ENCODE measurements at regions not wholly inside any gene's neighbourhood (a gene's known extent, or its start where the extent isn't known, plus 50 kb on each side); places are given as distances from the start of the nearest gene placed in this dataset.

GRCh38 chr11:97956904-97957303 lies 1063.8 kb upstream of the CNTN5 start:
- Histone ChIP-seq H4K20me1 (ENCODE audit: control insufficient read depth, insufficient read depth, insufficient read length) (no peaks in the 10 kb centered on the region), H3K27ac (ENCODE audit: insufficient read length, low read depth, low read length) (no peak overlapping the region), H3K14ac (ENCODE audit: insufficient read depth, low read length) (no peak overlapping the region), H3K18ac (ENCODE audit: insufficient read length, low read depth, low read length) (no peak overlapping the region), H2AFZ (ENCODE audit: low read length) (no peak overlapping the region), H2BK20ac (ENCODE audit: low read depth, low read length, poor library complexity, severe bottlenecking) (no peak overlapping the region), H2BK12ac (ENCODE audit: insufficient read length, low read depth, low read length) (no peak overlapping the region), H2BK5ac (ENCODE audit: insufficient read length, low read length) (no peak overlapping the region), H3K79me2 (ENCODE audit: insufficient read depth, low read length) (no peaks in the 10 kb centered on the region), H3K4me1 (ENCODE audit: insufficient read depth, low read length) (no peaks in the 10 kb centered on the region), H4K8ac (replicated peaks; ENCODE audit: insufficient read length, low read depth, low read length) (no peak overlapping the region), H3K23ac (ENCODE audit: insufficient read length, low read depth, low read length) (no peak overlapping the region), H3K27me3 (ENCODE audit: insufficient read depth, low read length) (no peaks in the 10 kb centered on the region), H3K23me2 (ENCODE audit: insufficient read length, low read depth, low read length, poor library complexity, severe bottlenecking) (no peaks in the 10 kb centered on the region), H3K4ac (ENCODE audit: low read depth, low read length) (no peak overlapping the region), H3T11ph (ENCODE audit: low read length) (peak overlapping the region; percentile 67), H3K56ac (ENCODE audit: insufficient read length, low read depth, low read length) (no peak overlapping the region), H2BK120ac (ENCODE audit: low read depth, low read length, poor library complexity, severe bottlenecking) (no peak overlapping the region), H4K91ac (ENCODE audit: insufficient read length, low read depth, low read length) (no peak overlapping the region), H2AK5ac (ENCODE audit: insufficient read length, low read length) (no peak overlapping the region), H3K9ac (ENCODE audit: extremely low read depth, insufficient read length, low read length) (no peak overlapping the region), H3K79me1 (ENCODE audit: insufficient read depth, low read depth, low read length, poor library complexity, severe bottlenecking) (no peaks in the 10 kb centered on the region), H4K5ac (ENCODE audit: insufficient read length, low read depth, low read length) (no peak overlapping the region), H2BK15ac (ENCODE audit: low read depth, low read length) (no peak overlapping the region), H3K9me3 (ENCODE audit: control insufficient read depth, low read depth, low read length) (no peaks in the 10 kb centered on the region), H3K4me2 (ENCODE audit: insufficient read depth, insufficient read length, low read length) (no peak overlapping the region)
- H3K27ac Mint-ChIP-seq, result no peak overlapping the region
- no peaks in the 10 kb centered on the region for H3K4me1 Mint-ChIP-seq
- no peak for TF ChIP-seq CTCF (conservative IDR thresholded peaks at IDR 0.05)
- H3K36me3 Mint-ChIP-seq (ENCODE audit: insufficient read depth in 1 of 3, low read depth in 3 of 3), result no peaks in the 10 kb centered on the region; a peak in 1 of 7 replicates
- H3K27me3 Mint-ChIP-seq (ENCODE audit: low read depth), result no peaks in the 10 kb centered on the region
- H3K9me3 Mint-ChIP-seq, result no peaks in the 10 kb centered on the region; a peak in 1 of 5 replicates
- WGBS (ENCODE audit: extremely low coverage, insufficient read length, low lambda C conversion rate), result no CpG with 5 or more reads among the region's 2 CpGs
- H3K4me3 Mint-ChIP-seq, result no peak overlapping the region
- no peak for DNase-seq
